ENCODE measurements at regions not wholly inside any gene's neighbourhood (a gene's known extent, or its start where the extent isn't known, plus 50 kb on each side); places are given as distances from the start of the nearest gene placed in this dataset.
"Not testable (repeated sequence)": the region's sequence is repeated elsewhere in the genome, so short reads cannot be mapped to it uniquely, and the experiment has no call there.

DNA sequence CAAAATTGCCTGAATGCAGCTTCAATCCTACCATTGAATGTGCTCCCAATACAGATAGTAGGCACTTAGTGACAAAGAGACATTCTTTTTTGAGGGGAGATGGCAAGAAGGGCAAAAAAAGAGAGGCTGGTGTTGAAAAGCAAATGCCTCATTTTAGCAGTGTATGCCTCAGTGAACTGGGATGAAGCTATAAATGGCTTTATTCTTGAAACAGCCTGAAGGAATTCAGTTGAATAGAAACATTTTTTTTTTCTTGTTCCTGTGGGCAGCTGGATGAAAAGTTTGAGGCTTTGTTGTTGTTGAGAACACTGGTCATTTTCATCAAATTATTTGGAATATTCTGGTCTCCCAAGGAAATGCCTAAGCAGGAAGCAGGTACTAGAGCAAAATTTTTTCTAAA is 228.9 kb downstream of the RNF144A start:
- no peak for DNase-seq (ENCODE audit: low spot score)

DNA sequence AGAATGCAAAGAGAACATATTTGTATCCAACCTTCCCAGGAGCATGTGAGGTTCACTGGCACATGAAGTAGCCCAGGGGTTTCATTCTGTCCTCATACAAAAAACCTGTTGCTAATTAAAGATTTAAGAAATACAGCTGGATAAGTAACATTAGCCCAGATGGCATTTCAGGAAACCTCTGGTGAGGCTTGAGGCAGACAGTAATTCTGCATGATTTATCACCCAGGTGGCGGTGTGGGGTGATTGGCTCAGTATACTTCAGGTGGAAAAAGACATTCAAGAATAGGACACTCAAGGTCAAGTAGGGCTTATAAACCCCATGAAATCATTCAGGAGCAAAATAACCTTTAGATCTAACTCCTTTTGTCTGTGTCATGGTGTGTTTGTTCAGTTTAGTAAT is 237.4 kb downstream of the RNF144A start:
- no peak for DNase-seq (ENCODE audit: low spot score)

DNA sequence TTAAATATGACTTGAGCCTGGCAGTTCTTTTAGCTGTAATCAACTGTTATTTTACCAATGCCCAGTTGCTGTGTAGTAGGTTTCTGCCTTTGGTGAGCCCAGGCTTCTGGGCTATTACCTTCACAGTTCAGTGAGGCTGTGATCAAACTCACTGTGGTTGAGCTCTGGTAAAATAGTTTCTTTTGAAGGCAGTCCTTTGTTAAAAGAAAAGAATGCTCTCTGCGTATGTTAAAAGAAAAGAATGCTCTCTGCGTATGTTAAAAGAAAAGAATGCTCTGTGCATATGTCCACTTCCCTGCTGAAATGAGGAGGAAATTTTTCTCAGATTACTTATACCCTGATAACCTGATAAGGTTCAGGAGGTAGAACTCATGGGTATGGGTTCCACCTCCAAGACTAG is 244.3 kb downstream of the RNF144A start:
- DNase-seq (ENCODE audit: low spot score): no peak

DNA sequence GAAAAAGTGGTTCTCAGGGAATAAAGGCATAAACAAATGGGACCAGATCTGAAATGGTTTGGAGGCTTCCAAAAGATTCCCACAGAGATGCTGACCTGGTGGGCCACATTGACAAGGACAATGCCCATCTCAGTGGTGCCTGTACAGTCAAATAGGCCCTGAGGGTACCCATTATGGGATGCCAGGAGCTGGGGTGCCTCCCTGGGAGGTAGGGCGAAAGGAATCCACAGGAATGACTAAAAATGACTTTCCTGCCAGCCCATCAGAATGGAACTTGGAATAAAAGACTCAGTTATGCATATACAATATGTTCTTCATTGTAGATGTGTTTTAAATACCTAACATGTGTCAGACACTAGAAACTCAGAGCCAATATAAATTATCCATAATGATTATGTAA is 248.5 kb downstream of the RNF144A start:
- no peak for DNase-seq (ENCODE audit: low spot score)

DNA sequence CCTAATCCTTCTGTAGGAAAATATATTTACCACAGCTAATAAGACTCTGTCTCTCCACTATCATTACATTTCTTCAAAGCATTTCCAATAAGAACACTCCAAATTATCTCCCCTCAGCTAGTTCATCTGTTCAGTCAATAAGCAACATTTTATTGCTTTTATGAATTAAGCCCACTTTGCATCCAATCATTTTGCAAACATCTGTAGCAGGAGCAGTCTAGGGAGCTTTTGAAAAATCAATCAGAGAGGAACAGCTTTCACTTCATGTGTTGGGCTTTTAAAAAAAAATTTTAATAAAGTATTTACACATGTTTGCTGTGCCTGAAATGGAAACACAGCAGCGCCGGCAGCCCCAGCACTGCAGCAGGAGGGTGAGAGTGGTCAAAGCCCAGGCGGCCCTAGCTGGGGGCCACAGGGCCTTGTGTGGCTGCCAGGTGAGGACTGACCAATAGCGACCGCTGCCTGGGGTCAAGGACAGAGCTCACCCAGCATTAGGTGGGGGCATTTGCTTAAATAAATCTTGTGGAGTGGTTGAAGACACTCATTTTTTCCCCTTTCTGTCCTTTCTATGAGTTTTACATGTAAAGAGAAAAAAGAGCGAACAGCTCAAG is 250.7 kb downstream of the RNF144A start:
- DNase-seq (ENCODE audit: low spot score): no peak

DNA sequence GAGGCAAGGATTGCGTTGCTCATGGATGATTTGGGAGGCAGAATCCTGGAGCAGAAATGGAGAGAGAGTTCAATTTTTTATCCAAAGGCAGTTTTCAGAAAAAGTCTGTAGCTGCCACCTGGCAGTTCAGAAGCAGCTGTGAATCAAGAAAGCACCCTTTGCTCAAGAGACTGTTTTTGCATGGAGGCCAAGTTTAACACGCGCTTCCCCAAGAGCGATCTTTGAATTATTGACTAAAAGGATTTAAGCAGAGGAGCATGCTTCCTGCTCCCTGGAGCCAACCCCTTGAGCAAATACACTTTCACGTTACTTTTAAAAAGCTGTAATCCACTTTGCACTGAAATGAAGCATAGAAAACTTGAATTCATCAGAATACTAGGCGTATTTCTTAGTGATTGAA is 252.4 kb downstream of the RNF144A start:
- DNase-seq (ENCODE audit: low spot score): no peak

DNA sequence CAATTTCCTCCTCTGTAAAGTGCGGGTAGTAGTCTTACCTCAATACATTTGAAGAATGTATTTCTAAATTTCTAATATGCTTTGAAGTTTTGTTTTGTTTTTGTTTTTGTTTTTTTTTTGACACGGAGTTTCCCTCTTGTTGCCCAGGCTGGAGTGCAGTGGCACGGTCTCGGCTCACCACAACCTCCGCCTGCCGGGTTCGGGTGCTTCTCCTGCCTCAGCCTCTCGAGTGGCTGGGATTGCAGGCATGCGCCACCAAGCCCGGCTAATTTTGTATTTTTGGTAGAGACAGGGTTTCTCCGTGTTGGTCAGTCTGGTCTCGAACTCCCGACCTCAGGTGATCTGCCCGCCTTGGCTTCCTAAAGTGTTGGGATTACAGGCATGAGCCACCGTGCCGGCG is 261.8 kb downstream of the RNF144A start:
- not testable (repeated sequence) for DNase-seq (ENCODE audit: low spot score)

DNA sequence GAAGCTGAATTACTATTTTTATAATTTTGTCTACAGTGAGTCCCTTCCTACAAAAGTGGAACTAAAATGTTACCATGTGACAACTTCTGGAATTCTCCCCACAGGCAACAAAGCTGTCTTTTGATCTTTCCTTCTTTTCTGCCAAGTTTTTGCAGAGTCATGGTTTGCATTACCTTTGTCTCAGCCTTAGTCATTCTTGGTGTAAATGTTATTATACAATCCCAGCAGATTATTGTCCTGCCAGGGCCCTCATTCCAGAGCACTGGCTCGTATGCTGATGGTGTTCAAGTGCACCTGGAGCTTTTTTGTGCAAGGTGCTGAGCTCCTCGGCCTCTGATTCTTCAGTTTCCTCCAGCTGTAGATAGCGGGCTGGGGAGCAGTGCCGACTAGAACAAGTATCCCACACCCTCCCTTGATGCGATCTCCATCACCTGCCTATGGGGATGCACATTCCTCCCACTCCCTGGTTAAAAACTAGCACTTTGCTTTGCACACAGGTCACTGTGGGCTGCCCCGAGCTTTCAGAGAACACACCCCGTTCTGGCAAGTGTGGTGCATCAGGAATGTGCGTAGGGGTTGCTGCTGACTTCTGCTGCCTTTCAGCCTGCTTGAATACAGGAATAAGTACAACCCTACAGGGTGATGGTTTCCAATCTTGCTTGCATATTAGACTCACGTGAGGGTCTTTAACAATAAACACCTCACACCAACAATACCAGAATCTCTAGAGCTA is 263.6 kb downstream of the RNF144A start:
- DNase-seq (ENCODE audit: low spot score): no peak

DNA sequence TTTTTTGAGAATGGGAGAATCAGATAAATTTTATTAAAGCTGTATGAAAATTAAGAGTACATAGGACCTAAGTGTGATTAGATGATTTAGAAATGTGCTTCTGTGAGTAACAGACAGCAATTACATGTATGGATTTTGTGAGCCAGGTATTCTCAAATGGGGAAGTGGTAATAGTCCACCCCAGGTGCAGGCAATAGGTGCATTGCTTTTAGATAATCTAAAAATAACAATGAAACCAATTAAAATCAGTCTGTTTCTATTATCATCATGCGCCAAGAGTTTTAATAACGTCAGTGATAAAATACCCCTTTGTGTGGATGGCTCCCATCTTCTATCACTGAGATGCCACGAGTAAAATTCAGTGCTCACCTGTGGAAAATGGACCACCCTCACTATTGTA is 265.3 kb downstream of the RNF144A start:
- DNase-seq (ENCODE audit: low spot score): no peak

DNA sequence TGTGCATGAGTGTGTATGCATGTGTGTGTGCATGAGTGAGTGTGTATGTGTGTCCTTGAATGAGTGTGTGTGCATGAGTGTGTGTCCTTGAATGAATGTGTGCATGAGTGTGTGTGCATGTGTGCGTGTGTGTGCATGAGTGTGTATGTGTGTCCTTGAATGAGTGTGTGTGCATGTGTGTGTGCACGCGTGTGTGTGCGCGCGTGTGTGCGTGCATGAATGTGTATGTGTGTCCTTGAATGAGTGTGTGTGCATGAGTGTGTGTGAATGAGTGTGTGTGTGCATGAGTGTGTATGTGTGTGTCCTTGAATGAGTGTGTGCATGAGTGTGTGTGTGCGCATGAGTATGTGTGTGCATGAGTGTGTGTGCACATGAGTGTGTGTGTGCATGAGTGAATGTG is 271.9 kb downstream of the RNF144A start:
- DNase-seq (ENCODE audit: low spot score): no peak

DNA sequence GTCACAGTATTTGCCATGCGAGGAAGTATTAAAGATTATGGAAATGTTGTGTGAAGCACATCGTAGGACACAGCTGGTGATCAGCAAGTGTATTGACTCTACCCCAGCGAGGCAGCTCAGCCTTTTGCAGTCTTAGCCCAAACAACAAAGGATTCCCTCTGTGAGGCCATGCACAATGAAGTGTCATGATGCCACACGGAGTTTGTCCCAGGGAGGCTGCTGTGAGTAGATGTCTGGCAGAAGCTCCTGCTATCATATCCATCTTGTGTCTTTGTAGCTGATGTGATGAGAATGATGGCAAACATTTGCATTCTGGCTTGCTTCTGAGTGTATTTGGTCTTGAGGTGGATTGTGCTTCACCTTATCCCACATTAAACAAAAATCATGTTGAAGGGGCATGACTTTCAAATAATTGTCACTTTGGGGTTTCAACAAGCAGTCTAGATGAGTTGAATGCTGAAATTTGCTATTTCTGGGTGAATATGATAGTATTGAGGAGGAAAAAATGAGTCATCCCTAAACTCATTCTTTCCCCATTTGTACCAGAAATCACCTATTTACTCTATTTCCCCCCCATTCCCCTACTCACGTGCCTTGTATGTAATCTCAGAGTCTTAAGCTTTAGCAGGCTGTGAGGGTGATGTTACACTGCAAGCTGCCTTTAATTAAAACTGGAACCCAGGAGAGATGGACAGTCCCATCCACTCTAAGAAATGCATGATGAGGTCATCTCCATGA is 273.5 kb downstream of the RNF144A start:
- DNase-seq (ENCODE audit: low spot score): no peak

DNA sequence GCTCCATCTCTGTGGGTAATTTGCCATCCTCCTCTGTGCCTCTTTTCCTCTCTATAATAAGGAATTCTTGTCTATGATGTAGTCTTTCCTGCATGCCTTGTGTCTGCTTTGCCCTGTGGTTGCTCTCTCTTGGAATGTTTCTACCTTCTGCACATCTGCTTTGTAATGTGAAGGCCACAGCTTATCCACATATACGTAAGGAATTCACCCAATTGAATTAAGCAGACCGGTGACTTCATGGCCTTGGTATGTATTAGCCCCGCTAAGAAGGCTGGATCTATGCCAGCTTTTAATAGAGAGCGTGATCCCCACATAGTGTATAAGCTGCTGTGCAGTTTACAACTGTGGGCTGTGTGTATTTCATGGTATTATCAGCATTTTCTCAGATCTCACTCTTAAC is 274.7 kb downstream of the RNF144A start:
- no peak for DNase-seq (ENCODE audit: low spot score)

DNA sequence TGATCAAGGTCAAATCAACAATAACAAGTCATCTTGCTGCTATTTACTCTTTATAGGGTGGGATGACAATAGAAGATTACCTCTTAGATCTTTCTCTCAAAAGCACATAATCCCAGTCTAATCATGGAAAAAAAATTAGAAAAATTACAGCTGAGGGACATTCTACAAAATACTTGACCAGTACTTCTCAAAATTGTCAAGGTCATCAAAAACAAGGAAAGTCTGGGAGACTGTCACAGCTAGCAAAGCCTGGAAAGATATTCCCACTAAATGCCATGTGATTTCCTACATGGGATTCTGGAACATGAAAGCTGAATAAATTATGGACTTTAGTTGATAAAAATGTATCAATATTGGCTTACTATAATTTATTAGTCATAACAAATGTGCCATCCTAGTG is 276.2 kb downstream of the RNF144A start:
- no peak for DNase-seq (ENCODE audit: low spot score)

DNA sequence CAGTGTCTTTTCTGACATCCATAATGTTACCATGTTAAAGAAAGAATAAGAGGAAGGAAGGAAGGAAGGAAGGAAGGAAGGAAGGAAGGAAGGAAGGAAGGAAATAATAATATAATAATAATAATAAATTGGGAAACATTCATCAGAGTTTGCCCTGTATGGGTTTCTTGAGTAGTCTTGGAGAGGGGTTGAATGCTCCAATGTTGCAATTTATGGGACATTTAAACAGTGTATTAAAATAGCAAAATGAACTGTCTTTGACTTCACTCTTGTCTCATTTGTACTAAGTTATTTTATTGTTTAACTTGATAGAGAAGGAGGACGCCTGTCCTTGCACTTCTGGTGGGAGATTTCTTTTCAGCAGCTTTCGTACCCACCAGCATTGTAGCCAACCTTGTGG is 277.7 kb downstream of the RNF144A start:
- DNase-seq (ENCODE audit: low spot score): no peak

DNA sequence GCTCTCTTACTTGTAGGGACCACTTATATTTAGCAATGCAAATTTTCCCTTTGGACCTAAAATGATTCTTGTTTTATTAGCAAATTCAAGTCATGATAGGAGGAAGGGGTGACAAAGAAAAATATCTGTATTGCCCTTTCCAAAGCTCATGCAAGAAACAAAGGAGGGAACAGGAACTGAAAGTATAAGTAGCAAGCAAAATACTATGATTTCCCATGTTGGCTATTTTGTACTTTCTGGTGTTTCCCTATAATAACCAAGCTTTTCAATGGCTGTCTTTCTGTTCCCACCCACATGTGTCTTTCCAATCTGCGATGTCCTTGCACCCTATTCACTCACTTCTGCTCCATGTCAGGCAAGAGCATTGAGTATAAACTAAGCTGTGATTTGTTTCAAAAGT is 279.7 kb downstream of the RNF144A start:
- DNase-seq (ENCODE audit: low spot score): no peak

DNA sequence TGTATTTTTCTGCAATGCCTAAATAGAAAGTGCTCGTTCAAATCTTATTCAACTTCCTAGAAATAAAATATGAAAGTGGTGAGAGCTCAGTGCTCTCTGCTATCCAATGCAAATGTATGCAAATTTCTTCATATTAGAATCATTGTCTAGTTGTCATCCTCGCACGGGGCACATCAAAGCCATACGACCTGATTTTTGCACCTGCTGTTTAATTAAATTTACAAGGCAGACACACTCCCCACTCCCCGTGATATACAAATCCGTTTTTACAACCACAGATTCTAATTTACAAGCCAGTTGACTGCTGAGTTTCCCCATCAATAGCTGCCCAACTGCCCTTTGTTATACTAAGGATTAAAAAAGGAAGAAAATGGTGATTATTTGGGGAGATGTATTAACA is 284.6 kb downstream of the RNF144A start:
- DNase-seq (ENCODE audit: low spot score): no peak

DNA sequence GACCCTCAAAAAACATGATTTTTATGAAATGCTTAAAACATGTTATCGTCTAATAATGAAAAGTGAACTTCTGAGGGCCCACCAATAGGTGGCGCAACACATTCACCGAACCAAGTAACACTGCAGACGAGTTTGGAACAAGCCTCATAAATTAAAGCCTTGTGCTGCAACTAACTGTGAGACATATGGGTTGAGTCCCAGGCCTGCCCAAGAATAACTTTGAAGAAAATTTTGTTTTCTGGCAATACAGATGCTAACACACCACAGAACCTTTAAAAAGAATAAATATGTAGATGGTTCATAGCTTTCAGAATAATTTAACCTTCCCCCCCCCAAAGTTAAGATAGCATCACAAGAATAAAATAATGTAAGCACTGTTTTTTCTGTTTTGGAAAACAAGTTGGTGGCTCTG is 285.9 kb downstream of the RNF144A start:
- peak; percentile 86 for DNase-seq (ENCODE audit: low spot score)

DNA sequence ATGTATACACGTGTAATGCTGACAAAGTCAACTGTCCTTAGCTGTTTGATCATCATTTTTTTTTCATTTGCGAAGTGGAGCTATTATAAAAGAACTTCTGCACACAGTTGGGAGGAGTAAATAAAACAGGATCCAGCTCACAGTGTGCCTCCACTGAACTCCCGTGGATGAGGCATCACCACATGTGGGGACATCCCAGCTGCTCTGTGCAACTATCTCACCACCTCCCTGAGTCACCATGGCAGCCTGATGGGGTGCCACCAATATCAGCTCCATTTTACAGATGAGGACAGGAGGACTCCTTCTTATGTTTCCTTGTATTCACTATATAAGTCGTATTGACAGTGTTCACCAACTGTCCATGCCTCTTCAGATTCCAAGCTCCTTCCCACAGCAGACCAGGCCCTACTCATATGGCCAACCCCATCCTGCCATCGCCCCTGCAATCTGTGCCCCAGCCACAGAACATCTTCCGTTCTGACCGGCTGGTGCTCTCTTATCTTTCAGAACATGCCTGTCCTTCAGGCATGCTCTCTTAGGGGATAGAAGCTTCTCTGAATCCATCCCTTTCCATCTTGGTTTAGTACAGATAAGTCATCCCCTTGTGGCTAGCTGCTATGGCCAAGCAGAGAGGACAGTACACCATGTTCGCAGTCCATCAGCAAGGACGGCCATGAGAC is 288.1 kb downstream of the RNF144A start:
- DNase-seq (ENCODE audit: low spot score): no peak

DNA sequence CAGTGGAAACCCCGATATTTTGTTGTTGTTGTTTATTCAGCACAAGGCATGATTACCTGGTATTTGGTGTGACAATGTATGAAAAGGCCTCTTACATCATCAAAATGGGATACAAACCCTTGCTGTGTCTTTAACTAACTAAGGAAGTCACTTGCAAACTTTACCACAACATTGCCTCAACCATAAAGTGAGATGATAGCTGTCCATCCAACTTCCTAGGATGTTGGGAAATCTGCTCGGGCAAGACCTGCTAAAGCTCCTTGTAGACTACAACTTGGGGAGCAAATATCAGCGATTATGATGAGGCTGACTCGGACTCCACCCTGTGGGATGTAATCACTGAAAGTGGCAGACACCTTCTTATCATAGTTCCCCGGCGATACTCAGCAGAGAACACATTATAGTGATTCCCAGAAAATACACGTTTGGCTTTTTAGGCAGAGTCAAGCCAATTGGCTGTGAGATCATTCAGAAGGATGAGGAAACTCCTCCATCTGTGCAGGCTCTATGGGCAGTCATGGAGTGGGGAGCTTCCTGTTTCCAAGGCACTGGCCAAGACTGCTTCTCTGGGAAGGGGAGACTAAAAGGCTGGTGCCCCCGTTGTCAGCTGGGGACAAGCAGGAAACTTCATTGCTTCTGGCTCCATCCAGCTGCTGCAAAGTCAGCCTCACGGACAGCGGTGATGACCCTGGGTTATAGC is 289.0 kb downstream of the RNF144A start:
- no peak for DNase-seq (ENCODE audit: low spot score)

DNA sequence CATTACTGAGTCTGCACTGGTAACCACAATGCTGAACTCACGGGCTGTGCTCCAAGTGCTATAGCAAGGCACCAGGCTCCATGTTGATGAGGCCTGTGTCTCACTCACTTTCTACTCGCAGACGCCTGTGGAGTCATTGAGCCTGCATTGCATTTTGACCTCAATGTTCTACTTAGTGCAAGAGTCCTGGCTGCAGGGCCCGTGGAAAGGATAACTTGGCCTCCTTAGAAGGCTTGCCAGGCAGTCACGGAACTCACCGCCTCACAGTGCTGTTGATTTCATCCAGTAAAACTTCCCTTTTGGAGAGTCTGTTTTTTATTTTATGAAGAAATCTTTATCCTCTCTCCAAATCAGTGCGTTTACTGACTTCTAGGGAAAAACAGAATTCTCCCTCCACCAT is 290.4 kb downstream of the RNF144A start:
- no peak for DNase-seq (ENCODE audit: low spot score)

DNA sequence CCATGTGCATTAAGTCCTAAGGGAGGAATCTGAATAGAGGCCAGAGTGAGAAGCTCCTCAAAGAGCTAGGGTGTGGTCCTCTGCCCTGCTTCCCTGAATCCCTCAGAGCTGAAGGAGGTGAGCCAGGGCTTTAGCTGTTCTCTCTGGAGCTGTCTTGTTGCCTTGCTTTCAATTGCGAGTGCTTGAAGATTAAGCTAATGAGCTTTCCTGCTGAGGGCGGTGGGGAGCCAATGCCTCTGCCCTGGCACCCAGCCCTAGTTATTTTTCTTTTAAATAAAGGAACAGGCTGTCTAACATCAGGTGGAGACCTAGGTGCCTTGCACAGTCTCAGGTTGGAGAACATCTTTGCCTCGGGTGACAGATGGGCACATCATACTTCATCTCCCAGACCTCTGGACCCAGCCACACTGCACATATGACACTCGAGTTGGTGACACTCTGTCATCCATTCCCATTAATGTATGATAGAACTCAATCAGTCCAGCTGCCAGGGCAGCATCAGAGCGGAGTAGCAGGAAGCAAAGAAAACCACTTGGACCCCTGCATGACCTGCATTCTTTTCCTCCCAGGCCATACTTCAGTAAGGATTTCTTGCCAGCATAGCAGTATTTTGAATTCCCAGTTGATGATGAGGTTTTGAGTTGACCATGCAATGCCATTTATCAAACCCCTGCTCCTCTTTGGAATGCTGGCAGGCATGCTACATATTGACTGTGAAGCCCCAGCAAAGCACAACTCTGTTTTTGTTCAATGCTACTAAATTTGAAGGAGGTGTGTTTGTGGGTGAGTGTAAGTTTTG is 292.7 kb downstream of the RNF144A start:
- DNase-seq (ENCODE audit: low spot score): peak; percentile 5
